ENCODE measurements at regions not wholly inside any gene's neighbourhood (a gene's known extent, or its start where the extent isn't known, plus 50 kb on each side); places are given as distances from the start of the nearest gene placed in this dataset.

DNA sequence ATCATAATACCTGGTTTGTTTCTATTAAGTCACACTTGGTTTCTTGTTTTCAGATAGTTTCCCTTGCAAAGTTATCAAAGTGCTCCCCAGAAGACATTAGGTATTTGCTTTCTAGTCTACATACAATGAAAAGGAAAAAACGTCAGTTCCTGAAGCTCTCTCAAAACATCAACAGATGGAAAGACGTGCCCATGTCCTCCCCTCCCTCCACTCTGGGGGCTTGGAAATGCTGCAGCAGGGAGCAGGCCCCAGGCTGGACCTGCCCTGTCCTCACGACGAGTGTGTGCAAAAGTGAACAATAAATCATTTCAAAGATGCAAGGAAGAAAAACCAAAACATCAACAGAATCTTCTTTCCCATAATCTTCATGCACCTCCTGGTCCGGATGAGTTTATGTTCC, 118.5 kb downstream of the USP22 start:
- Histone ChIP-seq H3K79me2 (no peaks in the 10 kb centered on the region), H3K4me2 (ENCODE audit: low read length) (no peak overlapping the region), H3K9ac (no peak overlapping the region), H3K9me3 (ENCODE audit: control insufficient read depth, low read length) (no peaks in the 10 kb centered on the region), H3K4me1 (no peaks in the 10 kb centered on the region), H3K4me3 (ENCODE audit: low read depth, low read length) (no peak overlapping the region), H3K27me3 (ENCODE audit: control insufficient read depth, insufficient read depth, low read length) (no peaks in the 10 kb centered on the region), H2AFZ (no peak overlapping the region), H3K36me3 (ENCODE audit: control insufficient read depth, insufficient read depth, low read length) (no peaks in the 10 kb centered on the region), H3K27ac (no peak overlapping the region)
- TF ChIP-seq CTCF (IDR thresholded peaks at IDR 0.05) = no peak

DNA sequence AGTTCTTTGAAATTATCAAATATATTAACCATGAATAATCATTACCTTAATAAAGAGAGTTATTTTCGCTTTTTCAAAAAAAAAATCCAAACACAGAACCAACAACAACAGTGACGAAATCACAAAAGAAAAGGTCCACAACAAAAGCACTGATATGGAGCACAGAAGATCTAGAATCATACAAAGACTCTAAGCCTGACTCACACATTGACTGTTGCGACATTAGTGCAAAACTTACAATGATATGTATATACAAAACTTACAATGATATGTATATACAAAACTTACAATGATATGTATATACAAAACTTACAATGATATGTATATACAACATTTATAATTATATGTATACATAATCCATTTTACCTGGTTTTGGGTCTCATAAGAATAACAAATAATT, 117.7 kb downstream of the USP22 start:
- H3K27me3 ChIP-seq (ENCODE audit: control insufficient read depth, insufficient read depth, low read length) = no peaks in the 10 kb centered on the region
- no peak overlapping the region for H3K4me2 ChIP-seq (ENCODE audit: low read length)
- H3K27ac ChIP-seq = no peak overlapping the region
- H2AFZ ChIP-seq = no peak overlapping the region
- no peaks in the 10 kb centered on the region for H3K79me2 ChIP-seq
- H3K9me3 ChIP-seq (ENCODE audit: control insufficient read depth, low read length) = no peaks in the 10 kb centered on the region
- H3K4me3 ChIP-seq (ENCODE audit: low read depth, low read length) = no peak overlapping the region
- no peaks in the 10 kb centered on the region for H3K4me1 ChIP-seq
- no peak overlapping the region for H3K9ac ChIP-seq
- H3K36me3 ChIP-seq (ENCODE audit: control insufficient read depth, insufficient read depth, low read length) = no peaks in the 10 kb centered on the region
- TF ChIP-seq CTCF (IDR thresholded peaks at IDR 0.05) = no peak

DNA sequence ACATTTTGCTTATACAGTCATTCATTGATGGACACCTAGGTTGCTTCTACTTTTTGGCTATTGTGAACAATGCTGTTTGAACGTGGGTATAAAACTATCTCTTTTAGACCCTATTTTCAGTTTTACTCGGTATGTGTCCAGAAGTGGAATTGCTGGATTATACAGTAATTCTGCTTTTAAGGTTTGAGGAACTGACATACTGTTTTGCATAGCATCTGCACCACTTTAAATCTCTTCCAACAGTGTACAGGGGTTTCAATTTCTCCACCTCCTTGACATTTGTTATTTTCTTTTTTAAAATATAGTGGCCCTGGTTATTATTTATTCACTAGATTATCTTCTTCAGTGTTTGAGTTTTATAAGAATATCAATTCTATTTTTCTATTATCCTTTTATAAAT, 116.9 kb downstream of the USP22 start:
- Histone ChIP-seq H3K9ac (no peak overlapping the region), H3K9me3 (ENCODE audit: control insufficient read depth, low read length) (no peaks in the 10 kb centered on the region), H2AFZ (no peak overlapping the region), H3K79me2 (no peaks in the 10 kb centered on the region), H3K4me1 (no peaks in the 10 kb centered on the region), H3K4me3 (ENCODE audit: low read depth, low read length) (no peak overlapping the region), H3K36me3 (ENCODE audit: control insufficient read depth, insufficient read depth, low read length) (no peaks in the 10 kb centered on the region), H3K27me3 (ENCODE audit: control insufficient read depth, insufficient read depth, low read length) (no peaks in the 10 kb centered on the region), H3K4me2 (ENCODE audit: low read length) (no peak overlapping the region), H3K27ac (no peak overlapping the region)
- TF ChIP-seq CTCF (IDR thresholded peaks at IDR 0.05) = no peak

- no peak overlapping the region for H3K27ac ChIP-seq
- no peak overlapping the region for H3K4me2 ChIP-seq (ENCODE audit: low read length)
- no peak overlapping the region for H3K9ac ChIP-seq
- H3K36me3 ChIP-seq (ENCODE audit: control insufficient read depth, insufficient read depth, low read length) = no peaks in the 10 kb centered on the region
- H2AFZ ChIP-seq = no peak overlapping the region
- H3K27me3 ChIP-seq (ENCODE audit: control insufficient read depth, insufficient read depth, low read length) = no peaks in the 10 kb centered on the region
- H3K9me3 ChIP-seq (ENCODE audit: control insufficient read depth, low read length) = no peaks in the 10 kb centered on the region
- no peaks in the 10 kb centered on the region for H3K79me2 ChIP-seq
- no peak overlapping the region for H3K4me3 ChIP-seq (ENCODE audit: low read depth, low read length)
- H3K4me1 ChIP-seq = no peaks in the 10 kb centered on the region
- TF ChIP-seq CTCF (IDR thresholded peaks at IDR 0.05) = no peak
These were observed 116.3 kb downstream of the USP22 start for GRCh38 chr17:20926532-20926931.

- no peaks in the 10 kb centered on the region for H3K79me2 ChIP-seq
- no peak overlapping the region for H3K4me3 ChIP-seq (ENCODE audit: low read depth, low read length)
- no peak overlapping the region for H2AFZ ChIP-seq
- H3K9ac ChIP-seq = no peak overlapping the region
- H3K9me3 ChIP-seq (ENCODE audit: control insufficient read depth, low read length) = no peaks in the 10 kb centered on the region
- H3K27ac ChIP-seq = no peak overlapping the region
- H3K36me3 ChIP-seq (ENCODE audit: control insufficient read depth, insufficient read depth, low read length) = no peaks in the 10 kb centered on the region
- TF ChIP-seq CTCF (IDR thresholded peaks at IDR 0.05) = no peak
- no peaks in the 10 kb centered on the region for H3K27me3 ChIP-seq (ENCODE audit: control insufficient read depth, insufficient read depth, low read length)
- H3K4me1 ChIP-seq = no peaks in the 10 kb centered on the region
- no peak overlapping the region for H3K4me2 ChIP-seq (ENCODE audit: low read length)
These were observed 115.4 kb downstream of the USP22 start for GRCh38 chr17:20927308-20927977.
